Activated B cell treated with CpG ODN at 0.5 μM for 24 hours (primary cell): ENCODE measurements at regions not wholly inside any gene's neighbourhood (a gene's known extent, or its start where the extent isn't known, plus 50 kb on each side); places are given as distances from the start of the nearest gene placed in this dataset.

Experiments used
- ATAC-seq: fragments of 200-7000 bp; cut with Tn5 transposase; one replicate; pipeline ENCODE4 v1.10.0; 2021; ENCODE audit warnings: low read depth, mild to moderate bottlenecking, moderate library complexity
- CTCF ChIA-PET: fragments of 350-600 bp; sonication (Branson Sonifier 250); formaldehyde crosslinking; loops from one replicate; lab custom pipeline; 2021; ENCODE audit warnings: antibody characterized with exemption; lab: Charles Lee
- POLR2A ChIA-PET: fragments of 350-600 bp; sonication (Branson Sonifier 250); formaldehyde crosslinking; loops from one replicate; lab custom pipeline; 2021; ENCODE audit warnings: antibody characterized with exemption; lab: Charles Lee
- DNase-seq: peaks from one replicate; pipeline ENCODE4 v3.0.0; 2022
- H3K27ac Mint-ChIP-seq: one replicate; pipeline ENCODE4 v1.8.0; 2020; ENCODE audit warnings: mixed read lengths
- H3K27me3 Mint-ChIP-seq: one replicate; pipeline ENCODE4 v1.8.0; 2021; ENCODE audit warnings: mixed read lengths
- H3K36me3 Mint-ChIP-seq: one replicate; pipeline ENCODE4 v1.8.0; 2021; ENCODE audit warnings: low read depth, mixed read lengths
- H3K4me1 Mint-ChIP-seq: one replicate; pipeline ENCODE4 v1.8.0; 2021; ENCODE audit warnings: mixed read lengths
- H3K4me3 Mint-ChIP-seq: one replicate; pipeline ENCODE4 v1.8.0; 2020; ENCODE audit warnings: mild to moderate bottlenecking, mixed read lengths
- H3K9me3 Mint-ChIP-seq: one replicate; pipeline ENCODE4 v1.8.0; 2020; ENCODE audit warnings: mixed read lengths
- CTCF ChIP-seq: fragments of 200-600 bp; IDR thresholded peaks from one replicate; pipeline ENCODE4 v1.8.0; 2022; ENCODE audit warnings: antibody characterized with exemption, mild to moderate bottlenecking
- intact Hi-C: fragments of 100-400 bp; cut with micrococcal nuclease; formaldehyde crosslinking; loops from one replicate; pipeline ENCODE4 v1.15.1; 2024

DNA sequence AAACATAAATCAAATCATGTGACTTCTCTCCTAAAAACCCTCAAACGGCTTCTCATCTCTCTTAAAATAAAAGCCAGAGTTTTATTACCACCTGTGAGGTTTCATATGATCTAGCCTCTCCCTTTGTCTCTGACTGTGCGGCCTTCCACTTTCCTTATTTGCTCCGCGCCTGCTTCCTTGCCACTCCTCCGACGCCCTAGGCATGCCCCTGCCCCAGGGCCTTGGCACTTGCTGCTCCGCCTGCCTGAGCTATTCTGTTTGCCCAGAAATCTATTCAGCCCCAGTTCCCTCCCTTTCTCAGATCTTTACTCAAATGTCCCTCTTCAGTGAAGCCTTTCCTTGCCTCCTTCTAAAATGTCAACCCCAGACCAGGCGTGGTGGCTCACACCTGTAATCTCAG is 57.5 kb upstream of the DISP3 start:
- Mint-ChIP-seq H3K4me3 (no peak overlapping the region), H3K36me3 (no peaks in the 10 kb centered on the region), H3K4me1 (no peaks in the 10 kb centered on the region), H3K27me3 (peaks cover 25% of the 10 kb centered on the region), H3K27ac (no peak overlapping the region), H3K9me3 (no peaks in the 10 kb centered on the region)
- ATAC-seq (no peak), DNase-seq (no peak)
- intact Hi-C loops, result no loop called here
- ChIA-PET POLR2A (no interaction called here), CTCF (no interaction called here)
- TF ChIP-seq CTCF, result no peak

- no peak for DNase-seq
- H3K9me3 Mint-ChIP-seq, result no peaks in the 10 kb centered on the region
- no peak for ATAC-seq
- H3K36me3 Mint-ChIP-seq, result no peaks in the 10 kb centered on the region
- no peaks in the 10 kb centered on the region for H3K4me1 Mint-ChIP-seq
- intact Hi-C loops, result no loop called here
- ChIA-PET POLR2A (no interaction called here), CTCF (no interaction called here)
- no peak for TF ChIP-seq CTCF
- H3K27me3 Mint-ChIP-seq, result peaks cover 18% of the 10 kb centered on the region
- no peak overlapping the region for H3K4me3 Mint-ChIP-seq
- H3K27ac Mint-ChIP-seq, result no peak overlapping the region
These were observed 56.3 kb upstream of the DISP3 start for GRCh38 chr1:11422686-11423085.

GRCh38 chr1:11426617-11427016 is 52.3 kb upstream of the DISP3 start:
- Mint-ChIP-seq H3K4me1 (no peaks in the 10 kb centered on the region), H3K9me3 (no peaks in the 10 kb centered on the region), H3K27ac (no peak overlapping the region), H3K27me3 (peaks cover 10% of the 10 kb centered on the region), H3K4me3 (no peak overlapping the region), H3K36me3 (no peaks in the 10 kb centered on the region)
- CTCF ChIA-PET, result no interaction called here
- no peak for DNase-seq
- POLR2A ChIA-PET, result interaction anchor here (0.5 kb wide), 1 partner anchor 10 kb away, joined by 6 read pairs; no protein-coding TSS in a partner anchor
- intact Hi-C loops, result no loop called here
- no peak for TF ChIP-seq CTCF
- no peak for ATAC-seq

DNA sequence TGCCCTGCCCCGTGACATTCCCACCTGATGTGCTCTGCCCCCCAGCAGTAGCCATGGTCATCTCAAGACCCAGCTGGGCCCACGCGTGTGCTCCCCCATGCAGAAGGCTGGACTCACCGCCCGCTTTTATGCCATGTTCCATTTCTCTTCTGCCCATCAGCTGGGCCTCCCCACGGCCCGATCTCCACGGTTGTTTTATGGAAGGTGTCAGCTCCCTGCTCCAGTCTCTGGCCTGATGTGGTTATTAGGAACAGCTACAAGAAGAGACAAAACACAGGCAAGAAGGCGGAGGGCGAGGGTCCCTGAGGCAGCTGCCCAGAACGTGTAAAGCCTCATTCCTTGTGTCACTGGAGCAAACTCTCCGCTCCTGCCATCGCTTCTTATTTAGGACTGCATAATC is 50.2 kb upstream of the DISP3 start:
- no peak for DNase-seq
- Mint-ChIP-seq H3K9me3 (no peaks in the 10 kb centered on the region), H3K27ac (no peak overlapping the region)

More for the DNA sequence above, 50.2 kb upstream of the DISP3 start:
- CTCF ChIA-PET, result no interaction called here
- intact Hi-C loops, result no loop called here
- TF ChIP-seq CTCF, result no peak
- Mint-ChIP-seq H3K4me1 (no peaks in the 10 kb centered on the region), H3K36me3 (no peaks in the 10 kb centered on the region), H3K27me3 (no peaks in the 10 kb centered on the region), H3K4me3 (no peak overlapping the region)
- POLR2A ChIA-PET, result interaction anchor here (0.6 kb wide), 1 partner anchor 215 kb away, joined by 5 read pairs; no protein-coding TSS in a partner anchor
- ATAC-seq, result no peak
